GM19438 (cell line): ENCODE measurements at regions not wholly inside any gene's neighbourhood (a gene's known extent, or its start where the extent isn't known, plus 50 kb on each side); places are given as distances from the start of the nearest gene placed in this dataset.
A peak's percentile ranks its signal among the peaks of the same experiment; 100 is the strongest.
"Not testable (repeated sequence)": the region's sequence is repeated elsewhere in the genome, so short reads cannot be mapped to it uniquely, and the experiment has no call there.

Experiments
- ATAC-seq: cut with Tn5 transposase; IDR thresholded peaks from one replicate; pipeline ENCODE4 v1.9.1; 2021; ENCODE audit warnings: low read depth; ENCODE audit not compliant: unreplicated experiment

GRCh38 chr18:59980188-59980637 is 80.4 kb downstream of the PMAIP1 start:
- no peak for ATAC-seq

GRCh38 chr18:59971871-59972428 is 72.2 kb downstream of the PMAIP1 start:
- no peak for ATAC-seq

- not testable (repeated sequence) for ATAC-seq
These were observed 71.3 kb downstream of the PMAIP1 start for GRCh38 chr18:59971144-59971543.

- ATAC-seq: not testable (repeated sequence)
These were observed 69.8 kb downstream of the PMAIP1 start for GRCh38 chr18:59969477-59970028.

GRCh38 chr18:59968583-59968982 is 68.8 kb downstream of the PMAIP1 start:
- ATAC-seq: no peak

GRCh38 chr18:59967878-59968277 is 68.1 kb downstream of the PMAIP1 start:
- no peak for ATAC-seq

- ATAC-seq: no peak
These were observed 67.1 kb downstream of the PMAIP1 start for GRCh38 chr18:59966913-59967312.

- ATAC-seq: no peak
These were observed 63.4 kb downstream of the PMAIP1 start for GRCh38 chr18:59963229-59963628.

GRCh38 chr18:59961070-59961469 is 61.3 kb downstream of the PMAIP1 start:
- peak; percentile 84 for ATAC-seq

GRCh38 chr18:59960272-59960671 is 60.5 kb downstream of the PMAIP1 start:
- no peak for ATAC-seq

GRCh38 chr18:59959606-59960005 is 59.8 kb downstream of the PMAIP1 start:
- ATAC-seq: no peak

- no peak for ATAC-seq
These were observed 59.3 kb downstream of the PMAIP1 start for GRCh38 chr18:59959073-59959472.

GRCh38 chr18:59957957-59958356 is 58.2 kb downstream of the PMAIP1 start:
- ATAC-seq: no peak

- ATAC-seq: no peak
These were observed 55.0 kb downstream of the PMAIP1 start for GRCh38 chr18:59954755-59955156.

GRCh38 chr18:59954241-59954640 is 54.4 kb downstream of the PMAIP1 start:
- no peak for ATAC-seq
